ENCODE measurements at regions not wholly inside any gene's neighbourhood (a gene's known extent, or its start where the extent isn't known, plus 50 kb on each side); places are given as distances from the start of the nearest gene placed in this dataset.
"Not testable (repeated sequence)": the region's sequence is repeated elsewhere in the genome, so short reads cannot be mapped to it uniquely, and the experiment has no call there.

DNA sequence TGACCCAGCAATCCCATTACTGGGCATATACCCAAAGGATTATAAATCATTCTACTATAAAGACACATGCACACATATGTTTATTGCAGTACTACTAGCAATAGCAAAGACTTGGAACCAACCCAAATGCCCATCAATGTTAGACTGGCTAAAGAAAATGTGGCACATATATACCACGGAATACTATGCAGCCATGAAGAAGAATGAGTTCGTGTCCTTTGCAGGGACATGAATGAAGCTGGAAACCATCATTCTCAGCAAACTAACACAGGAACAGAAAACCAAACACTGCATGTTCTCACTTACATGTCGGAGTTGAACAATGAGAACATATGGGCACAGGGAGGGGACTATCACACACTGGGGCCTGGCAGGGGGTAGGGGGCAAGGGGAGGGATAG is 183.0 kb downstream of the HACE1 start:
- DNase-seq; H3K4me3 Mint-ChIP-seq; H3K36me3 ChIP-seq (ENCODE audit: insufficient read depth, low read length); H3K9me3 ChIP-seq (ENCODE audit: low read length); H3K27ac Mint-ChIP-seq; H3K4me3 ChIP-seq (ENCODE audit: low read length); H3K27me3 ChIP-seq (ENCODE audit: insufficient read depth, low read length, poor library complexity, severe bottlenecking); POLR2A ChIA-PET; H3K27me3 Mint-ChIP-seq; H3K4me1 Mint-ChIP-seq; H3K27ac ChIP-seq (ENCODE audit: low read depth, low read length); H3K4me1 ChIP-seq (ENCODE audit: insufficient read depth, low read length); CTCF ChIA-PET: not testable (repeated sequence)
- peaks cover 11 to 37% (median 19%) of the 10 kb centered on the region in 5 donors for H3K9me3 Mint-ChIP-seq
- peaks cover 0 to 33% (median 0%) of the 10 kb centered on the region in 3 donors for H3K36me3 Mint-ChIP-seq

DNA sequence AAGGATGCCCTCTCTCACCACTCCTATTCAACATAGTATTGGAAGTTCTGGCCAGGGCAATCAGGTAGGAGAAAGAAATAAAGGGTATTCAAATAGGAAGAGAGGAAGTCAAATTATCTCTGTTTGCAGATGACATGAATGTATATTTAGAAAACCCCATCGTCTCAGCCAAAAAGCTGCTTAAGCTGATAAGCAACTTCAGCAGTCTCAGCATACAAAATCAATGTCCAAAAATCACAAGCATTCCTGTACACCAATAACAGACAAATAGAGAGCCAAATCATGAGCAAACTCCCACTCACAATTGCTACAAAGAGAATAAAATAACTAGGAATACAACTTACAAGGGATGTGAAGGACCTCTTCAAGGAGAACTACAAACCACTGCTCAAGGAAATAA is 184.6 kb downstream of the HACE1 start:
- H3K9me3 ChIP-seq (ENCODE audit: low read length); DNase-seq; H3K36me3 ChIP-seq (ENCODE audit: insufficient read depth, low read length); CTCF ChIA-PET; H3K4me1 Mint-ChIP-seq; H3K27me3 ChIP-seq (ENCODE audit: insufficient read depth, low read length, poor library complexity, severe bottlenecking); H3K4me3 Mint-ChIP-seq; H3K27ac Mint-ChIP-seq; POLR2A ChIA-PET; H3K27ac ChIP-seq (ENCODE audit: low read depth, low read length); H3K27me3 Mint-ChIP-seq; H3K4me3 ChIP-seq (ENCODE audit: low read length); H3K4me1 ChIP-seq (ENCODE audit: insufficient read depth, low read length): not testable (repeated sequence)
- Mint-ChIP-seq H3K9me3 (peaks cover 11 to 37% (median 19%) of the 10 kb centered on the region in 5 donors), H3K36me3 (peaks cover 0 to 33% (median 0%) of the 10 kb centered on the region in 3 donors)

DNA sequence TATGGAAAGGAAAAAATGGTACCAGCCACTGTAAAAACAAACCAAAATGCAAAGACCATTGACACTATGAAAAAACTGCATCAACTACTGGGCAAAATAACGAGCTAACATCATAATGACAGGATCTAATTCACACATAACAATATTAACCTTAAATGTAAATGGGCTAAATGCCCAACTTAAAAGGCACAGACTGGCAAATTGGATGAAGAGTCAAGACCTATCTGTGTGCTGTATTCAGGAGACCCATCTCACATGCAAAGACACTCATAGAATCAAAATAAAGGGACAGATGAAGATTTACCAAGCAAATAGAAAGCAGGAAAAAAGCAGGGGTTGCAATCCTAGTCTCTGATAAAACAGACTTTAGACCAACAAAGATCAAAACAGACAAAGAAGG is 186.6 kb downstream of the HACE1 start:
- H3K27me3 Mint-ChIP-seq; H3K27ac Mint-ChIP-seq; DNase-seq; H3K4me1 ChIP-seq (ENCODE audit: insufficient read depth, low read length); H3K9me3 ChIP-seq (ENCODE audit: low read length); POLR2A ChIA-PET; H3K27me3 ChIP-seq (ENCODE audit: insufficient read depth, low read length, poor library complexity, severe bottlenecking); H3K36me3 ChIP-seq (ENCODE audit: insufficient read depth, low read length); CTCF ChIA-PET; H3K27ac ChIP-seq (ENCODE audit: low read depth, low read length); H3K4me3 ChIP-seq (ENCODE audit: low read length); H3K4me1 Mint-ChIP-seq; H3K4me3 Mint-ChIP-seq: not testable (repeated sequence)
- Mint-ChIP-seq H3K36me3 (peaks cover 0 to 30% (median 0%) of the 10 kb centered on the region in 3 donors), H3K9me3 (peaks cover 11 to 37% (median 19%) of the 10 kb centered on the region in 5 donors)

DNA sequence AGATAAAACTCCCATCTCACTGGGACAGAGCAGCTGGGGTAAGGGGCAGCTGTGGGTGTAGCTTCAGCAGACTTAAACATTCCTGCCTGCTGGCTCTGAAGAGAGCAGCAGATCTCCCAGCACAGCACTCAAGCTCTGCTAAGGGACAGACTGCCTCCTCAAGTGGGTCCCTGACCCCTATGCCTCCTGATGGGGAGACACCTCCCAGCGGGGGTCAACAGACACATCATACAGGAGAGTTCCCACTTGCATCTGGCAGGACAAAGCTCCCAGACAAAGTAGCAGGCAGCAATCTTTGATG is 188.2 kb downstream of the HACE1 start:
- Mint-ChIP-seq H3K36me3 (peaks cover 0 to 31% (median 0%) of the 10 kb centered on the region in 3 donors), H3K27me3 (peaks cover 6 to 14% of the 10 kb centered on the region in 2 donors), H3K27ac (peak overlapping the region in 2 of 8 donors; percentile 34 to 65), H3K9me3 (peaks cover 11 to 37% (median 23%) of the 10 kb centered on the region in 5 donors), H3K4me3 (peak overlapping the region in 1 of 7 donors; percentile 28)
- H3K27ac ChIP-seq (ENCODE audit: low read depth, low read length); H3K9me3 ChIP-seq (ENCODE audit: low read length); DNase-seq; H3K4me1 ChIP-seq (ENCODE audit: insufficient read depth, low read length); H3K27me3 ChIP-seq (ENCODE audit: insufficient read depth, low read length, poor library complexity, severe bottlenecking); H3K4me3 ChIP-seq (ENCODE audit: low read length); H3K4me1 Mint-ChIP-seq; POLR2A ChIA-PET; H3K36me3 ChIP-seq (ENCODE audit: insufficient read depth, low read length): not testable (repeated sequence)
- CTCF ChIA-PET, result interaction anchor here (0.6 to 1.6 kb wide), 2 partner anchors 11 to 49 kb away, joined by 4 to 7 read pairs; no protein-coding TSS in a partner anchor

DNA sequence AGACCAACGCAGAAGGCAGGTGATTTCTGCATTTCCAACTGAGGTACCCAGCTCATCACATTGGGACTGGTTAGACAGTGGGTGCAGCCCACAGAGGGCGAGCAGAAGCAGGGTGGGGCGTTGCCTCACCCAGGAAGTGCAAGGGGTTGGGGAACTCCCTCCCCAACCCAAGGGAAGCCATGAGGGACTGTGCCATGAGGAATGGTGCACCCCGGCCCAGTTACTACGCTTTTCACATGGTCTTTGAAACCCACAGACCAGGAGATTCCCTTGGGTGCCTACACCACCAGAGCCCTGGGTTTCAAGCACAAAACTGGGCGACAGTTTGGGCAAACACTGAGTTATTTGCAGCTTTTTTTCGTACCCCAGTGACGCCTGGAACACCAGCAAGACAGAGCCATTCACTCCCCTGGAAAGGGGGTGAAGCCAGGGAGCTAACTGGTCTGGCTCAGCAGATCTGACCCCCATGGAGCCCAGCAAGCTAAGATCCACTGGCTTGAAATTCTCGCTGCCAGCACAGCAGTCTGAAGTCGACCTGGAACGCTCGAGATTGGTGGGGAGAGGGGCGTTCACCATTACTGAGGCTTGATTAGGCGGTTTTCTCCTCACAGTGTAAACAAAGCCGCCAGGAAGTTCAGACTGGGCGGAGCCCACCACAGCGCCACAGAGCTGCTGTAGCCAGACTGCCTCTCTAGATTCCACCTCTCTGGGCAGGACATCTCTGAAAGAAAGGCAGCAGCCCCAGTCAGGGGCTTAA is 188.7 kb downstream of the HACE1 start:
- H3K27me3 ChIP-seq (ENCODE audit: insufficient read depth, low read length, poor library complexity, severe bottlenecking); POLR2A ChIA-PET; H3K36me3 ChIP-seq (ENCODE audit: insufficient read depth, low read length); H3K4me1 ChIP-seq (ENCODE audit: insufficient read depth, low read length); H3K9me3 ChIP-seq (ENCODE audit: low read length); H3K4me3 ChIP-seq (ENCODE audit: low read length); H3K4me1 Mint-ChIP-seq: not testable (repeated sequence)
- Mint-ChIP-seq H3K9me3 (peaks cover 11 to 36% (median 22%) of the 10 kb centered on the region in 5 donors), H3K36me3 (peaks cover 0 to 32% (median 0%) of the 10 kb centered on the region in 3 donors), H3K27ac (peak overlapping the region in 7 of 8 donors; percentile 11 to 69 (median 34)), H3K4me3 (peak overlapping the region in 5 of 7 donors; percentile 10 to 78 (median 28)), H3K27me3 (peaks cover 11 to 14% of the 10 kb centered on the region in 2 donors)
- CTCF ChIA-PET, result interaction anchor here (0.6 to 1.6 kb wide), 3 partner anchors 12 to 145 kb away, joined by 3 to 7 read pairs (median 4); no protein-coding TSS in a partner anchor
- peak overlapping the region; percentile 43 for H3K27ac ChIP-seq (ENCODE audit: low read depth, low read length)
- DNase-seq, result peak in 2 of 5 donors; percentile 18 to 49

DNA sequence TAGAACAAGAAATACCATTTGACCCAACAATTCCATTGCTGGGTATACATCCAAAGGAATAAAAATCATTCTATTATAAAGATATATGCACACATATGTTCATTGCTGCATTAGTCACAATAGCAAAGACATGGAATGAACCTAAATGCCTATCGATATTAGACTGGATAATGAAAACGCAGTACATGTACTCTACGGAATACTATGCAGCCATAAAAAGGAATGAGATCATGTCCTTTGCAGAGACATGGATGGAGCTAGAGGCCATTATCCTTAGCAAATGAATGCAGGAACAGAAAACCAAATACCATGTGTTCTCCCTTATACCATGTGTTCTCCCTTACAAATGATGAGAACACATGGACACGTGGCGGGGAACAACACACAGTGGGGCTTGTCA is 190.2 kb downstream of the HACE1 start:
- Mint-ChIP-seq H3K27ac (peak overlapping the region in 1 of 8 donors; percentile 64), H3K27me3 (peaks cover 13 to 16% of the 10 kb centered on the region in 2 donors), H3K4me1 (peaks cover 0 to 2% (median 0%) of the 10 kb centered on the region in 3 donors), H3K36me3 (peaks cover 0 to 27% (median 0%) of the 10 kb centered on the region in 3 donors), H3K4me3 (no peak overlapping the region), H3K9me3 (peaks cover 9 to 36% (median 26%) of the 10 kb centered on the region in 5 donors)
- H3K9me3 ChIP-seq (ENCODE audit: low read length), result no peaks in the 10 kb centered on the region
- no peaks in the 10 kb centered on the region for H3K4me1 ChIP-seq (ENCODE audit: insufficient read depth, low read length)
- H3K36me3 ChIP-seq (ENCODE audit: insufficient read depth, low read length), result no peaks in the 10 kb centered on the region
- H3K27me3 ChIP-seq (ENCODE audit: insufficient read depth, low read length, poor library complexity, severe bottlenecking), result no peaks in the 10 kb centered on the region
- no peak overlapping the region for H3K4me3 ChIP-seq (ENCODE audit: low read length)
- ChIA-PET CTCF (no interaction called here), POLR2A (no interaction called here)
- H3K27ac ChIP-seq (ENCODE audit: low read depth, low read length), result no peak overlapping the region
- DNase-seq, result no peak

DNA sequence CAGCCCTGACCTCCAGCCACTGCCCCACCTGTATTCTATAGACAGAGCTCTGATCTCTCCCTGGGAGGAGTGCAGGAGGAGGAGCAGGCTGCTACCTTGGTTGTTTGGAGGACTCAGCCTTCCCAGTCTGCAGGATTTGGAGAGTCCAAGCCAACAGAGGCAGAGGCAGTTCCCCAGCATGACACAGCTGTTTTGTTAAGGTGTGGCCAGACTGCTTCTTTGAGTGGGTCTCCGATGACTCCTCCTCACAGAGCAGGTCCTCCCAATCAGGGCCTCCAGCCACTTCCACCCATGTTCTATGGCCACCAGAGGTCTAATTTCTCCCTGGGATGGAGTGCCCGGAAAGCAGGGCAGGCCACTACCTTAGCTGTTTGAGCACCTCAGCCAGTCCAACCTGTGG is 203.5 kb downstream of the HACE1 start:
- no peaks in the 10 kb centered on the region for H3K9me3 ChIP-seq (ENCODE audit: low read length)
- no peak overlapping the region for H3K4me3 ChIP-seq (ENCODE audit: low read length)
- POLR2A ChIA-PET, result no interaction called here
- H3K36me3 Mint-ChIP-seq, result peaks cover 0 to 7% (median 0%) of the 10 kb centered on the region in 3 donors
- CTCF ChIA-PET, result interaction anchor here (1.3 kb wide), 1 partner anchor 9 kb away, joined by 4 read pairs; no protein-coding TSS in a partner anchor
- H3K27me3 ChIP-seq (ENCODE audit: insufficient read depth, low read length, poor library complexity, severe bottlenecking), result no peaks in the 10 kb centered on the region
- H3K36me3 ChIP-seq (ENCODE audit: insufficient read depth, low read length), result no peaks in the 10 kb centered on the region
- no peaks in the 10 kb centered on the region for H3K4me1 Mint-ChIP-seq
- H3K4me3 Mint-ChIP-seq, result no peak overlapping the region
- H3K27me3 Mint-ChIP-seq, result peaks cover 2 to 24% of the 10 kb centered on the region in 2 donors
- no peak for DNase-seq
- no peak overlapping the region for H3K27ac ChIP-seq (ENCODE audit: low read depth, low read length)
- peaks cover 0 to 2% (median 0%) of the 10 kb centered on the region in 5 donors for H3K9me3 Mint-ChIP-seq
- H3K27ac Mint-ChIP-seq, result no peak overlapping the region
- no peaks in the 10 kb centered on the region for H3K4me1 ChIP-seq (ENCODE audit: insufficient read depth, low read length)

DNA sequence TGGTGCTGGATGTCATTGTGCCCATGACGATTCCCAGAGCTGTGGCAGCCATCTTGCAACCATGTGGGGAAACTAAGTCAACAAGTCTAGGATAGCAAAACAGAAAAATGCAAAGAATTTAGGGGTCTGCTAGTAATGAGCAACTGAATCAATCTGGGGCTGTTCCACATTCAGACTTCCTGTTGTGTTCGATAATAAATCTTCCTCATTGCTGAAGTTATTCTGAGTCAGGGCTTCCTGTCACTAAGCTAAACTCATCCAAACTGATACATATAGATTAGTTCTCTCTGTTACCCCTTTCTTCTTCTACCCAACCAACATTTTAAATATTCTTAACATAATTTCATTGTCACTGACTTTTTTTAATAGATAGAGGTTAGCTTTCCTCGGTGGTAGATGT is 205.9 kb downstream of the HACE1 start:
- DNase-seq, result no peak
- Histone ChIP-seq H3K4me1 (ENCODE audit: insufficient read depth, low read length) (no peaks in the 10 kb centered on the region), H3K9me3 (ENCODE audit: low read length) (no peaks in the 10 kb centered on the region), H3K4me3 (ENCODE audit: low read length) (no peak overlapping the region), H3K27ac (ENCODE audit: low read depth, low read length) (no peak overlapping the region), H3K27me3 (ENCODE audit: insufficient read depth, low read length, poor library complexity, severe bottlenecking) (no peaks in the 10 kb centered on the region), H3K36me3 (ENCODE audit: insufficient read depth, low read length) (no peaks in the 10 kb centered on the region)
- H3K4me1 Mint-ChIP-seq, result no peaks in the 10 kb centered on the region
- H3K27me3 Mint-ChIP-seq, result peaks cover 3 to 17% of the 10 kb centered on the region in 2 donors
- H3K4me3 Mint-ChIP-seq, result no peak overlapping the region
- ChIA-PET POLR2A (no interaction called here), CTCF (no interaction called here)
- no peak overlapping the region for H3K27ac Mint-ChIP-seq
- peaks cover 0 to 2% (median 0%) of the 10 kb centered on the region in 5 donors for H3K9me3 Mint-ChIP-seq
- peaks cover 0 to 7% (median 0%) of the 10 kb centered on the region in 3 donors for H3K36me3 Mint-ChIP-seq
